Liver (tissue), 7 donors: ENCODE measurements at regions not wholly inside any gene's neighbourhood (a gene's known extent, or its start where the extent isn't known, plus 50 kb on each side); places are given as distances from the start of the nearest gene placed in this dataset.

ENCODE experiments used
- DNase-seq: peaks from one replicate; pipeline ENCODE4 v3.0.0-alpha.2; 2017; ENCODE audit warnings: low spot score
- H3K27ac ChIP-seq, 2 donors: one replicate each; pipeline ENCODE4 v1.7.0; 2013; ENCODE audit warnings: inconsistent platforms in 2 of 2, low read length in 2 of 2, control low read depth in 1 of 2, low read depth in 1 of 2, mild to moderate bottlenecking in 1 of 2
- H3K27me3 ChIP-seq, 4 donors: one replicate each; pipeline versions ENCODE4 v1.6.1 to v1.7.0; 2013; ENCODE audit warnings: low read length in 3 of 4, inconsistent platforms in 1 of 4, mild to moderate bottlenecking in 1 of 4, moderate library complexity in 1 of 4; ENCODE audit not compliant: control insufficient read depth in 4 of 4, insufficient read depth in 4 of 4
- H3K36me3 ChIP-seq, 4 donors: one replicate each; pipeline versions ENCODE4 v1.6.1 to v1.7.0; 2013; ENCODE audit warnings: low read length in 3 of 4, mild to moderate bottlenecking in 3 of 4, low read depth in 1 of 4, moderate library complexity in 1 of 4; ENCODE audit not compliant: control insufficient read depth in 4 of 4, insufficient read depth in 3 of 4
- H3K4me1 ChIP-seq, 4 donors: one replicate each; pipeline versions ENCODE4 v1.6.1 to v1.7.0; 2013; ENCODE audit warnings: low read length in 3 of 4, mild to moderate bottlenecking in 3 of 4, moderate library complexity in 1 of 4; ENCODE audit not compliant: control insufficient read depth in 4 of 4, insufficient read depth in 4 of 4
- H3K4me3 ChIP-seq, 3 donors: one replicate each; pipeline versions ENCODE4 v1.6.1 to v1.7.0; 2013; ENCODE audit warnings: low read length in 3 of 3, control low read depth in 1 of 3, low read depth in 1 of 3, mild to moderate bottlenecking in 1 of 3
- H3K9ac ChIP-seq, 2 donors: one replicate each; pipeline ENCODE4 v1.7.0; 2013; ENCODE audit warnings: low read length in 2 of 2, mild to moderate bottlenecking in 2 of 2, moderate library complexity in 2 of 2, control low read depth in 1 of 2, low read depth in 1 of 2
- H3K9me3 ChIP-seq, 4 donors: one replicate each; pipeline versions ENCODE4 v1.6.1 to v1.7.0; 2013; ENCODE audit warnings: low read length in 3 of 4; ENCODE audit not compliant: control insufficient read depth in 4 of 4
- ATF3 ChIP-seq: IDR thresholded peaks from 2 replicates; pipeline ENCODE4 v1.6.1; 2016; ENCODE audit warnings: antibody characterized with exemption
- GABPA ChIP-seq, 2 donors: IDR thresholded peaks in 1 of 2; conservative IDR thresholded peaks in 1 of 2; 2 replicates each; pipeline ENCODE4 v1.6.1; 2016; ENCODE audit warnings: antibody characterized with exemption in 2 of 2, mild to moderate bottlenecking in 1 of 2, moderate library complexity in 1 of 2
- HNF4A ChIP-seq, 2 donors: conservative IDR thresholded peaks; 2 replicates each; pipeline ENCODE4 v1.6.1; 2016; ENCODE audit warnings: antibody characterized with exemption in 2 of 2, mild to moderate bottlenecking in 2 of 2
- HNF4G ChIP-seq: IDR thresholded peaks from 2 replicates; pipeline ENCODE4 v1.6.1; 2016; ENCODE audit warnings: antibody characterized with exemption
- JUND ChIP-seq, 2 donors: IDR thresholded peaks; 2 replicates each; pipeline ENCODE4 v1.6.1; 2016; ENCODE audit warnings: antibody characterized with exemption in 2 of 2
- MAX ChIP-seq: IDR thresholded peaks from 2 replicates; pipeline ENCODE4 v1.6.1; 2016; ENCODE audit warnings: antibody characterized with exemption
- NR2F2 ChIP-seq: IDR thresholded peaks from 2 replicates; pipeline ENCODE4 v1.6.1; 2016; ENCODE audit warnings: antibody characterized with exemption
- REST ChIP-seq: IDR thresholded peaks from 2 replicates; pipeline ENCODE4 v1.6.1; 2016; ENCODE audit warnings: antibody characterized with exemption, mild to moderate bottlenecking
- SP1 ChIP-seq: IDR thresholded peaks from 2 replicates; pipeline ENCODE4 v1.6.1; 2018; ENCODE audit warnings: antibody characterized with exemption, mild to moderate bottlenecking
- TAF1 ChIP-seq: conservative IDR thresholded peaks from 2 replicates; pipeline ENCODE4 v1.6.1; 2016; ENCODE audit warnings: antibody characterized with exemption, mild to moderate bottlenecking
- YY1 ChIP-seq: IDR thresholded peaks from 2 replicates; pipeline ENCODE4 v1.6.1; 2016; ENCODE audit warnings: antibody characterized with exemption, mild to moderate bottlenecking
- ZBTB33 ChIP-seq: IDR thresholded peaks from 2 replicates; pipeline ENCODE4 v1.6.1; 2016; ENCODE audit warnings: antibody characterized with exemption
- WGBS: extraction: QIAGEN DNeasy Blood & Tissue Kit; methylation state at CpG from one replicate; pipeline ENCODE4 v1.1.7; 2013; 5-methylcytosine and 5-hydroxymethylcytosine counted together
- donor health status: healthy.
- donor health status: healthy.
- donor health status: healthy.
- donor health status: healthy.

GRCh38 chr12:127861406-127861805 is 405.6 kb upstream of the TMEM132C start:
- 59% methylated on average over 3 of the region's 3 CpGs for WGBS
- DNase-seq: no peak
- no peaks in the 10 kb centered on the region for H3K36me3 ChIP-seq
- no peak for TF ChIP-seq NR2F2
- TF ChIP-seq TAF1: no peak
- TF ChIP-seq MAX: no peak
- no peak for TF ChIP-seq REST
- TF ChIP-seq JUND (IDR thresholded peaks at IDR 0.05): no peak
- no peak for TF ChIP-seq GABPA (IDR thresholded peaks at IDR 0.05 in 1 of 2, conservative IDR thresholded peaks at IDR 0.05 in 1 of 2)
- no peak for TF ChIP-seq SP1
- no peak for TF ChIP-seq YY1
- TF ChIP-seq ATF3: no peak
- no peak overlapping the region for H3K9ac ChIP-seq
- H3K9me3 ChIP-seq: peaks cover 1 to 6% (median 3%) of the 10 kb centered on the region in 4 donors
- no peaks in the 10 kb centered on the region for H3K4me1 ChIP-seq
- no peak overlapping the region for H3K4me3 ChIP-seq
- H3K27ac ChIP-seq: no peak overlapping the region
- no peaks in the 10 kb centered on the region for H3K27me3 ChIP-seq

- Histone ChIP-seq H3K9me3 (no peaks in the 10 kb centered on the region), H3K4me1 (no peaks in the 10 kb centered on the region), H3K4me3 (no peak overlapping the region), H3K9ac (no peak overlapping the region), H3K27me3 (no peaks in the 10 kb centered on the region), H3K36me3 (no peaks in the 10 kb centered on the region), H3K27ac (no peak overlapping the region)
- DNase-seq: no peak
- WGBS: 82% methylated on average over 2 of the region's 2 CpGs
- TF ChIP-seq YY1 (no peak), HNF4G (no peak), HNF4A (conservative IDR thresholded peaks at IDR 0.05) (no peak), TAF1 (no peak), REST (no peak), ZBTB33 (no peak), MAX (no peak), ATF3 (no peak), NR2F2 (no peak)
These were observed 393.7 kb upstream of the TMEM132C start for GRCh38 chr12:127873306-127873705.
